ENCODE measurements at regions not wholly inside any gene's neighbourhood (a gene's known extent, or its start where the extent isn't known, plus 50 kb on each side); places are given as distances from the start of the nearest gene placed in this dataset.

DNA sequence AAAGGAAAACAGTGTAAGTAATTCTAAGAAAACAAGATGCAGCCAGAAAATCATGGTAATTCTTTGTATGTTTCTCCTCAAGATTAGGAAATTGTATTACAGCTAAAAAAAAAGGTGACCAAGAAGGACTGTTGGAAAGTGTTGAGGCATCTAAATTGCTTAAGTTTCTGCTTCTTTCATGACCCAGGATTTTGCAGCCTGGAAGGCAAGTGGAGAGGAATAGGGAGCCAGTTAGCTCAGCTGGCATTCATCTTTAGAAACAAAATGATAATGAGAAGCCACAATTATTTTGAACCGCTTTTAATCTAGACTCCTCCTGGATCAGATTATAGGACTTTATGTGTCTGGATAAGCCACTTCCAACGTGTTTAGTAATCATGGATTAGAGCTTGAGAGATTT lies 56.8 kb upstream of the TMEM229A start:
- TF ChIP-seq, protein P1, sequence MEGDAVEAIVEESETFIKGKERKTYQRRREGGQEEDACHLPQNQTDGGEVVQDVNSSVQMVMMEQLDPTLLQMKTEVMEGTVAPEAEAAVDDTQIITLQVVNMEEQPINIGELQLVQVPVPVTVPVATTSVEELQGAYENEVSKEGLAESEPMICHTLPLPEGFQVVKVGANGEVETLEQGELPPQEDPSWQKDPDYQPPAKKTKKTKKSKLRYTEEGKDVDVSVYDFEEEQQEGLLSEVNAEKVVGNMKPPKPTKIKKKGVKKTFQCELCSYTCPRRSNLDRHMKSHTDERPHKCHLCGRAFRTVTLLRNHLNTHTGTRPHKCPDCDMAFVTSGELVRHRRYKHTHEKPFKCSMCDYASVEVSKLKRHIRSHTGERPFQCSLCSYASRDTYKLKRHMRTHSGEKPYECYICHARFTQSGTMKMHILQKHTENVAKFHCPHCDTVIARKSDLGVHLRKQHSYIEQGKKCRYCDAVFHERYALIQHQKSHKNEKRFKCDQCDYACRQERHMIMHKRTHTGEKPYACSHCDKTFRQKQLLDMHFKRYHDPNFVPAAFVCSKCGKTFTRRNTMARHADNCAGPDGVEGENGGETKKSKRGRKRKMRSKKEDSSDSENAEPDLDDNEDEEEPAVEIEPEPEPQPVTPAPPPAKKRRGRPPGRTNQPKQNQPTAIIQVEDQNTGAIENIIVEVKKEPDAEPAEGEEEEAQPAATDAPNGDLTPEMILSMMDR (IDR thresholded peaks at IDR 0.05) = no peak
- TF ChIP-seq, protein P2, sequence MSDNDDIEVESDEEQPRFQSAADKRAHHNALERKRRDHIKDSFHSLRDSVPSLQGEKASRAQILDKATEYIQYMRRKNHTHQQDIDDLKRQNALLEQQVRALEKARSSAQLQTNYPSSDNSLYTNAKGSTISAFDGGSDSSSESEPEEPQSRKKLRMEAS (IDR thresholded peaks at IDR 0.05; ENCODE audit: low read depth) = no peak
- TF ChIP-seq RCOR1 (IDR thresholded peaks at IDR 0.05; ENCODE audit: low read length) (no peak), EZH2phosphoT487 (IDR thresholded peaks at IDR 0.05; ENCODE audit: borderline replicate concordance, low read depth) (no peak)
- TF ChIP-seq, protein P3, sequence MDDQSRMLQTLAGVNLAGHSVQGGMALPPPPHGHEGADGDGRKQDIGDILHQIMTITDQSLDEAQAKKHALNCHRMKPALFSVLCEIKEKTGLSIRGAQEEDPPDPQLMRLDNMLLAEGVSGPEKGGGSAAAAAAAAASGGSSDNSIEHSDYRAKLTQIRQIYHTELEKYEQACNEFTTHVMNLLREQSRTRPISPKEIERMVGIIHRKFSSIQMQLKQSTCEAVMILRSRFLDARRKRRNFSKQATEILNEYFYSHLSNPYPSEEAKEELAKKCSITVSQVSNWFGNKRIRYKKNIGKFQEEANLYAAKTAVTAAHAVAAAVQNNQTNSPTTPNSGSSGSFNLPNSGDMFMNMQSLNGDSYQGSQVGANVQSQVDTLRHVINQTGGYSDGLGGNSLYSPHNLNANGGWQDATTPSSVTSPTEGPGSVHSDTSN (IDR thresholded peaks at IDR 0.05) = no peak

Measured in SK-N-SH (cell line).